ENCODE measurements at regions not wholly inside any gene's neighbourhood (a gene's known extent, or its start where the extent isn't known, plus 50 kb on each side); places are given as distances from the start of the nearest gene placed in this dataset.
A peak's percentile ranks its signal among the peaks of the same experiment; 100 is the strongest.

DNA sequence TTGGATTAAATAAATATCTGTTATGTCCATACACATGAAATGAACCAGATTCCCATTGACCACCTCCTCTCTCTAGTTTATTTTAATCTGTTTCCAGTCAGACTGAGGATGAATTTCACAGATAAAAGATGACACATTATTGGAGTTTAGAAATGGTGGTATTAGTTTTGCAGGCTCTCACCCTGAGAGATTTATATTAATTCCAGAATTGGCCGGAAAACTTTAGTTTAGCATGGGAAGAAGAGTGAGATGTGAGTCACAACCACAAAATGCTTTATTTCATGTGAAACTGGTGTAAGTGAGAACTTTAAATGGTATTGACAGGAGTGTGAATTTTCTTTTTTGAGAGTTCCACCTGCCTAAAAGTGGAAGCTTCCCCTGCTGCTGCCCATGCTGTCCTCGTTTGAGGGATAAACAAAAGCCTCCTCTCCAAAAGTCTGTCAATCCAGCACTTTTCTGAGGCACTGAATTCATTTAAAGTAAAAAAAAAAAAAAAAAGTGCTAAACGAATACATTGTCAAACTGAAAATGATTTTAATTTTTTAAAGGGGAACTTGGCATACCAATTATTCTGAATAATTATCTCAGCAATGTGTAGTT lies 65.1 kb upstream of the EPHA3 start:
- DNase-seq (ENCODE audit: low spot score), result no peak

DNA sequence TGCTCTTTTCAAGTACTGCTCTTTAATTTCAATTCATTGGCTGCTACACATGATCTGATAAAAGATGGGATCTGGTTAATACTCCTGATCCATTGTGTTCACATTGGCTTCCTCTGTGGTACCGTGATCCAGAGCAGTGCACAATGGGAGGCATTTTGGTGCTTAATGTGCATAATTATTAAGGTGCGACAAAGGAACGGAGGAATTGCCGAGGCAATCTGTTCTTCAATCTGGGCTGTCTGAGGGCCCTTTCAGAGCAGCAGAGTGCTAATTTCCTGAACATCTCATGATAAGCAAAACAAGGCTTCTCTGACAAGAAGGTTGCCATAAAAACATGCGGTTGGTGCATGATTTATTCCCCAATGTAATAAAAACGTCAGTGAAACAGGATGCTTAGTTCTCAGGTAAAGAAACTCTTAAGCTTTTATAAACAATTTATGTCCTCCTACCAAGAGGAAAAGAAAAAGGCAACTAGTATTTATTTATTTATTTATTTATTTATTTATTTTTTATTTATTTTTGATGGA lies 64.0 kb upstream of the EPHA3 start:
- DNase-seq (ENCODE audit: low spot score), result no peak

DNA sequence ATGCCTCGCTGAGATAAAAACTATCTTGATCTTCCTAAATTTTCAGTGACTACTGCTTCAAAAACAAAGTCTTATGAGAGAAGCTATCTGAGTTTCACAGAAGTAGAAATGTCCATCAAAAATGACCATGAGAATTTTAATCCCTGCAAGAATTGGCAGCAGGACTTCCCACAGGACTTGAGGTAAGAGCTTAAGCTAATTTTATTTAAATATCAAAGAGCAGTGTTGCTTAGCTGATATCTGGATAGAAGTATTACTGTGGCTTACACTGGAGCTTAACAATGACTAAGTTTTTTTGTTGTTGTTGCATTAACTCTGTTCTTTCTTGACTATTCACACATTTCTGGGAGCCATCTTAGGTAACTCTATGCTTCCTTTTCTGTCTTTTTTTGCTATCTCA lies 60.8 kb upstream of the EPHA3 start:
- DNase-seq (ENCODE audit: low spot score), result no peak

DNA sequence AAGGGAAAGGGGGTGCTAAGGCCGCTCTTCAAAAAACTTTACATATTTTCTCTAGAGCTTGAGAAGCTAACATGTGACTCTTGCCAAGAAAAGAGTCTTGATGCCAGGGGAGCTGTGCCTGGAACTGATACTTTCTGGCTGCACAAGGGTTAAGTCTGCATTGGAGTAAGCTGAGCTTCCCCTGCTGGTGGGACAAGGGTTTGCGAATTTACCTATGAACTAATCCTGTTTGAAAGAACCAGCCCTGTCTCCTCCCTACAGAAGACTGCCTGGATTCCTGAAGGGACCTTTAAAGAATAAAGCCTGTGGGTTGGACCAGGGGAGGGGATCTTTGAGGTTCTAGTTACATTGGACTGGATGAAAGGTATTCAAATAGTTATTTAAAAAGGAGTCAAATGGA lies 58.3 kb upstream of the EPHA3 start:
- DNase-seq (ENCODE audit: low spot score), result peak; percentile 32

GRCh38 chr3:89052386-89052785 lies 55.0 kb upstream of the EPHA3 start:
- DNase-seq (ENCODE audit: low spot score), result no peak

- no peak for DNase-seq (ENCODE audit: low spot score)
These were observed 50.0 kb upstream of the EPHA3 start for GRCh38 chr3:89057398-89057797.

All from D341Med (cell line).